SK-N-SH treated with all-trans-retinoic acid at 6 μM for 48 hours (cell line): ENCODE measurements at regions not wholly inside any gene's neighbourhood (a gene's known extent, or its start where the extent isn't known, plus 50 kb on each side); places are given as distances from the start of the nearest gene placed in this dataset.

ENCODE experiments used
- ATAC-seq: fragments of 200-7000 bp; cut with Tn5 transposase; 3 replicates; pipeline ENCODE4 v1.9.1; 2020; ENCODE audit warnings: mild to moderate bottlenecking, moderate library complexity
- ARNTL ChIP-seq: fragments of 450-650 bp; formaldehyde crosslinking; IDR thresholded peaks from 2 replicates; pipeline ENCODE4 v1.5.0; 2020; ENCODE audit warnings: low read depth, mild to moderate bottlenecking, moderate library complexity, borderline replicate concordance
- BACH2 ChIP-seq: fragments of 250-450 bp; sonication (Bioruptor Pico); IDR thresholded peaks from 2 replicates; pipeline ENCODE4 v1.9.0; 2021; ENCODE audit warnings: mild to moderate bottlenecking, borderline replicate concordance
- CREB5 ChIP-seq: fragments of 250-450 bp; sonication (Bioruptor Pico); IDR thresholded peaks from 2 replicates; pipeline ENCODE4 v1.5.1; 2020; ENCODE audit warnings: low read depth, mild to moderate bottlenecking, moderate library complexity
- CSDC2 ChIP-seq: fragments of 250-450 bp; sonication (Bioruptor Pico); IDR thresholded peaks from 2 replicates; pipeline ENCODE4 v1.5.0; 2020; ENCODE audit warnings: mild to moderate bottlenecking, moderate library complexity
- ESRRG ChIP-seq: fragments of 250-450 bp; sonication (Bioruptor Pico); IDR thresholded peaks from 2 replicates; pipeline ENCODE4 v1.6.1; 2021; ENCODE audit warnings: mild to moderate bottlenecking
- GLIS3 ChIP-seq: fragments of 250-450 bp; sonication (Bioruptor Pico); IDR thresholded peaks from 2 replicates; pipeline ENCODE4 v1.5.0; 2020; ENCODE audit warnings: mild to moderate bottlenecking, moderate library complexity
- ISL1 ChIP-seq: fragments of 250-450 bp; sonication (Bioruptor Pico); IDR thresholded peaks from 2 replicates; pipeline ENCODE4 v2.1.2; 2022; ENCODE audit warnings: mild to moderate bottlenecking, moderate library complexity
- OSR1 ChIP-seq: fragments of 250-450 bp; sonication (Bioruptor Pico); IDR thresholded peaks from 2 replicates; pipeline ENCODE4 v1.8.0; 2022; ENCODE audit warnings: moderate library complexity, mild to moderate bottlenecking, inconsistent platforms
- PPARA ChIP-seq: fragments of 250-450 bp; sonication (Bioruptor Pico); IDR thresholded peaks from 2 replicates; pipeline ENCODE4 v1.5.0; 2020; ENCODE audit warnings: mild to moderate bottlenecking, borderline replicate concordance
- RARB ChIP-seq: fragments of 250-450 bp; sonication (Bioruptor Pico); IDR thresholded peaks from 2 replicates; pipeline ENCODE4 v1.8.0; 2021; ENCODE audit warnings: mild to moderate bottlenecking, moderate library complexity
- SNAI2 ChIP-seq: fragments of 250-450 bp; sonication (Bioruptor Pico); IDR thresholded peaks from 2 replicates; pipeline ENCODE4 v1.5.0; 2020; ENCODE audit warnings: mild to moderate bottlenecking, moderate library complexity
- TCF4 ChIP-seq: fragments of 250-450 bp; sonication (Bioruptor Pico); IDR thresholded peaks from 2 replicates; pipeline ENCODE4 v1.8.0; 2021; ENCODE audit warnings: mild to moderate bottlenecking, moderate library complexity, borderline replicate concordance
- ZC3H10 ChIP-seq: fragments of 250-450 bp; sonication (Bioruptor Pico); IDR thresholded peaks from 2 replicates; pipeline ENCODE4 v1.5.1; 2021; ENCODE audit warnings: mild to moderate bottlenecking, moderate library complexity
- ZFP3 ChIP-seq: fragments of 250-450 bp; sonication (Bioruptor Pico); IDR thresholded peaks from 2 replicates; pipeline ENCODE4 v1.5.0; 2020; ENCODE audit warnings: mild to moderate bottlenecking, moderate library complexity
- ZFP30 ChIP-seq: fragments of 450-650 bp; formaldehyde crosslinking; IDR thresholded peaks from 2 replicates; pipeline ENCODE4 v1.5.0; 2022; ENCODE audit warnings: mild to moderate bottlenecking, moderate library complexity
- ZNF565 ChIP-seq: fragments of 450-650 bp; formaldehyde crosslinking; conservative IDR thresholded peaks from 2 replicates; pipeline ENCODE4 v1.5.0; 2020; ENCODE audit warnings: low read depth, mild to moderate bottlenecking, moderate library complexity
- ZNF70 ChIP-seq: fragments of 450-650 bp; formaldehyde crosslinking; IDR thresholded peaks from 2 replicates; pipeline ENCODE4 v1.5.0; 2020; ENCODE audit warnings: mild to moderate bottlenecking, moderate library complexity
- ZNF8 ChIP-seq: fragments of 450-650 bp; formaldehyde crosslinking; IDR thresholded peaks from 2 replicates; pipeline ENCODE4 v1.5.0; 2020; ENCODE audit warnings: mild to moderate bottlenecking, moderate library complexity
- TF ChIP-seq, protein P1 (sequence below): fragments of 250-450 bp; sonication (Bioruptor Pico); IDR thresholded peaks from 2 replicates; pipeline ENCODE4 v1.8.0; 2021; ENCODE audit warnings: low read depth, mild to moderate bottlenecking, moderate library complexity, borderline replicate concordance
- TF ChIP-seq, protein P2 (sequence below): fragments of 250-450 bp; sonication (Bioruptor Pico); IDR thresholded peaks from 2 replicates; pipeline ENCODE4 v1.8.0; 2020; ENCODE audit warnings: mild to moderate bottlenecking, moderate library complexity, borderline replicate concordance
- TF ChIP-seq, protein P3 (sequence below): fragments of 250-450 bp; sonication (Bioruptor Pico); IDR thresholded peaks from 2 replicates; pipeline ENCODE4 v1.5.1; 2021; ENCODE audit warnings: mild to moderate bottlenecking, moderate library complexity

- TF ChIP-seq ARNTL (CRISPR knock-in tag) (no peak), RARB (CRISPR knock-in tag) (no peak), ESRRG (CRISPR knock-in tag) (no peak), BACH2 (CRISPR knock-in tag) (no peak), ZNF565 (CRISPR knock-in tag) (no peak), ISL1 (no peak), ZNF70 (CRISPR knock-in tag) (no peak), CSDC2 (CRISPR knock-in tag) (no peak), GLIS3 (CRISPR knock-in tag) (no peak), ZNF8 (no peak), TCF4 (CRISPR knock-in tag) (no peak), ZFP3 (CRISPR knock-in tag) (no peak), ZFP30 (no peak)
- TF ChIP-seq, protein P1, sequence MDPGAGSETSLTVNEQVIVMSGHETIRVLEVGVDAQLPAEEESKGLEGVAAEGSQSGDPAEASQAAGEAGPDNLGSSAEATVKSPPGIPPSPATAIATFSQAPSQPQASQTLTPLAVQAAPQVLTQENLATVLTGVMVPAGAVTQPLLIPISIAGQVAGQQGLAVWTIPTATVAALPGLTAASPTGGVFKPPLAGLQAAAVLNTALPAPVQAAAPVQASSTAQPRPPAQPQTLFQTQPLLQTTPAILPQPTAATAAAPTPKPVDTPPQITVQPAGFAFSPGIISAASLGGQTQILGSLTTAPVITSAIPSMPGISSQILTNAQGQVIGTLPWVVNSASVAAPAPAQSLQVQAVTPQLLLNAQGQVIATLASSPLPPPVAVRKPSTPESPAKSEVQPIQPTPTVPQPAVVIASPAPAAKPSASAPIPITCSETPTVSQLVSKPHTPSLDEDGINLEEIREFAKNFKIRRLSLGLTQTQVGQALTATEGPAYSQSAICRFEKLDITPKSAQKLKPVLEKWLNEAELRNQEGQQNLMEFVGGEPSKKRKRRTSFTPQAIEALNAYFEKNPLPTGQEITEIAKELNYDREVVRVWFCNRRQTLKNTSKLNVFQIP (CRISPR knock-in tag), result no peak
- TF ChIP-seq, protein P2, sequence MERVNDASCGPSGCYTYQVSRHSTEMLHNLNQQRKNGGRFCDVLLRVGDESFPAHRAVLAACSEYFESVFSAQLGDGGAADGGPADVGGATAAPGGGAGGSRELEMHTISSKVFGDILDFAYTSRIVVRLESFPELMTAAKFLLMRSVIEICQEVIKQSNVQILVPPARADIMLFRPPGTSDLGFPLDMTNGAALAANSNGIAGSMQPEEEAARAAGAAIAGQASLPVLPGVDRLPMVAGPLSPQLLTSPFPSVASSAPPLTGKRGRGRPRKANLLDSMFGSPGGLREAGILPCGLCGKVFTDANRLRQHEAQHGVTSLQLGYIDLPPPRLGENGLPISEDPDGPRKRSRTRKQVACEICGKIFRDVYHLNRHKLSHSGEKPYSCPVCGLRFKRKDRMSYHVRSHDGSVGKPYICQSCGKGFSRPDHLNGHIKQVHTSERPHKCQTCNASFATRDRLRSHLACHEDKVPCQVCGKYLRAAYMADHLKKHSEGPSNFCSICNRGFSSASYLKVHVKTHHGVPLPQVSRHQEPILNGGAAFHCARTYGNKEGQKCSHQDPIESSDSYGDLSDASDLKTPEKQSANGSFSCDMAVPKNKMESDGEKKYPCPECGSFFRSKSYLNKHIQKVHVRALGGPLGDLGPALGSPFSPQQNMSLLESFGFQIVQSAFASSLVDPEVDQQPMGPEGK (CRISPR knock-in tag), result no peak
- TF ChIP-seq, protein P3, sequence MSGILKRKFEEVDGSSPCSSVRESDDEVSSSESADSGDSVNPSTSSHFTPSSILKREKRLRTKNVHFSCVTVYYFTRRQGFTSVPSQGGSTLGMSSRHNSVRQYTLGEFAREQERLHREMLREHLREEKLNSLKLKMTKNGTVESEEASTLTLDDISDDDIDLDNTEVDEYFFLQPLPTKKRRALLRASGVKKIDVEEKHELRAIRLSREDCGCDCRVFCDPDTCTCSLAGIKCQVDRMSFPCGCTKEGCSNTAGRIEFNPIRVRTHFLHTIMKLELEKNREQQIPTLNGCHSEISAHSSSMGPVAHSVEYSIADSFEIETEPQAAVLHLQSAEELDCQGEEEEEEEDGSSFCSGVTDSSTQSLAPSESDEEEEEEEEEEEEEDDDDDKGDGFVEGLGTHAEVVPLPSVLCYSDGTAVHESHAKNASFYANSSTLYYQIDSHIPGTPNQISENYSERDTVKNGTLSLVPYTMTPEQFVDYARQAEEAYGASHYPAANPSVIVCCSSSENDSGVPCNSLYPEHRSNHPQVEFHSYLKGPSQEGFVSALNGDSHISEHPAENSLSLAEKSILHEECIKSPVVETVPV, result no peak
- no peak for ATAC-seq
Observed at GRCh38 chr6:104506429-104506828, 353.3 kb downstream of the HACE1 start.

GRCh38 chr6:104505838-104506237 lies 353.9 kb downstream of the HACE1 start:
- no peak for ATAC-seq
- TF ChIP-seq PPARA (CRISPR knock-in tag), result no peak
- TF ChIP-seq CREB5, result no peak
- TF ChIP-seq TCF4 (CRISPR knock-in tag), result no peak
- TF ChIP-seq OSR1, result no peak
- no peak for TF ChIP-seq ZNF565 (CRISPR knock-in tag)
- TF ChIP-seq, protein P2 (CRISPR knock-in tag), result no peak
- TF ChIP-seq, protein P3, result no peak
- TF ChIP-seq ZFP3 (CRISPR knock-in tag), result no peak
- no peak for TF ChIP-seq SNAI2 (CRISPR knock-in tag)
- TF ChIP-seq ARNTL (CRISPR knock-in tag), result no peak
- TF ChIP-seq ESRRG (CRISPR knock-in tag), result no peak
- TF ChIP-seq ZFP30, result no peak
- no peak for TF ChIP-seq BACH2 (CRISPR knock-in tag)
- TF ChIP-seq GLIS3 (CRISPR knock-in tag), result no peak
- TF ChIP-seq, protein P1 (CRISPR knock-in tag), result no peak
- no peak for TF ChIP-seq CSDC2 (CRISPR knock-in tag)
- TF ChIP-seq ZC3H10, result no peak
- TF ChIP-seq ISL1, result no peak
